Stomach (tissue), 4 donors: ENCODE measurements at regions not wholly inside any gene's neighbourhood (a gene's known extent, or its start where the extent isn't known, plus 50 kb on each side); places are given as distances from the start of the nearest gene placed in this dataset.
"Not testable (repeated sequence)": the region's sequence is repeated elsewhere in the genome, so short reads cannot be mapped to it uniquely, and the experiment has no call there.

Experiments
- CTCF ChIP-seq, 7 experiments: fragments of 450-650 bp in 4 of 7; fragments of 200-600 bp in 3 of 7; sonication (generic) in 3 of 7; IDR thresholded peaks; one replicate each; pipeline ENCODE4 v1.5.1; 2016 to 2019; ENCODE audit warnings: antibody characterized with exemption in 7 of 7, control low read depth in 2 of 7, mild to moderate bottlenecking in 1 of 7
- EP300 ChIP-seq: sonication (generic); formaldehyde crosslinking; IDR thresholded peaks from one replicate; pipeline ENCODE4 v1.6.1; 2017; ENCODE audit warnings: antibody characterized with exemption
- POLR2A ChIP-seq, 4 donors: fragments of 450-650 bp; IDR thresholded peaks; one replicate each; pipeline ENCODE4 v1.6.1; 2016; ENCODE audit warnings: antibody characterized with exemption in 4 of 4, control low read depth in 2 of 4, mild to moderate bottlenecking in 1 of 4, moderate library complexity in 1 of 4

- not testable (repeated sequence) for TF ChIP-seq POLR2A (IDR thresholded peaks at IDR 0.05); CTCF (IDR thresholded peaks at IDR 0.05); EP300
Measured at GRCh38 chr10:63984061-63984460, 462.9 kb downstream of the REEP3 start.
